Left ventricle myocardium inferior (tissue), 1 donor: ENCODE measurements at regions not wholly inside any gene's neighbourhood (a gene's known extent, or its start where the extent isn't known, plus 50 kb on each side); places are given as distances from the start of the nearest gene placed in this dataset.

Experiments used
- DNase-seq: peaks from one replicate; pipeline ENCODE4 v3.0.0-alpha.2; 2020
- H3K27ac ChIP-seq: fragments of 200-600 bp; replicated peaks from 2 replicates; pipeline ENCODE4 v1.8.0; 2021
- H3K27me3 ChIP-seq: fragments of 200-600 bp; 2 replicates; pipeline ENCODE4 v1.8.0; 2021; ENCODE audit warnings: low read depth
- H3K36me3 ChIP-seq: fragments of 200-600 bp; 2 replicates; pipeline ENCODE4 v1.8.0; 2021
- H3K4me1 ChIP-seq: fragments of 200-600 bp; 2 replicates; pipeline ENCODE4 v1.8.0; 2021
- H3K4me3 ChIP-seq: fragments of 200-600 bp; 2 replicates; pipeline ENCODE4 v1.8.0; 2021; ENCODE audit warnings: mild to moderate bottlenecking, moderate library complexity
- H3K9me3 ChIP-seq: fragments of 200-600 bp; replicated peaks from 2 replicates; pipeline ENCODE4 v1.8.0; 2021
- CTCF ChIP-seq: fragments of 200-600 bp; IDR thresholded peaks from 2 replicates; pipeline ENCODE4 v1.8.0; 2021; ENCODE audit warnings: antibody characterized with exemption, mild to moderate bottlenecking, borderline replicate concordance
- intact Hi-C: fragments of 100-400 bp; cut with micrococcal nuclease; formaldehyde crosslinking; loops from one replicate; pipeline ENCODE4 v1.11.0; 2022
- donor health status: DM: no; HTN: yes; CAD: no; lungs with severe emphysema.

- no peaks in the 10 kb centered on the region for H3K9me3 ChIP-seq
- no peak for TF ChIP-seq CTCF
- no peak overlapping the region for H3K4me3 ChIP-seq
- H3K4me1 ChIP-seq = no peaks in the 10 kb centered on the region
- peaks cover 52% of the 10 kb centered on the region for H3K27me3 ChIP-seq
- DNase-seq = no peak
- H3K27ac ChIP-seq = no peak overlapping the region
- intact Hi-C loops = no loop called here
- H3K36me3 ChIP-seq = no peaks in the 10 kb centered on the region
Observed at GRCh38 chr22:48151641-48152040, 1389.2 kb downstream of the TBC1D22A start.

- H3K36me3 ChIP-seq = no peaks in the 10 kb centered on the region
- H3K4me1 ChIP-seq = no peaks in the 10 kb centered on the region
- H3K4me3 ChIP-seq = no peak overlapping the region
- no peaks in the 10 kb centered on the region for H3K9me3 ChIP-seq
- intact Hi-C loops = no loop called here
- TF ChIP-seq CTCF = no peak
- H3K27me3 ChIP-seq = peaks cover 63% of the 10 kb centered on the region
- no peak overlapping the region for H3K27ac ChIP-seq
- DNase-seq = no peak
Observed at GRCh38 chr22:48147831-48148230, 1385.4 kb downstream of the TBC1D22A start.

- no peak for DNase-seq
Observed at GRCh38 chr22:48147404-48147803, 1385.0 kb downstream of the TBC1D22A start.

GRCh38 chr22:48146426-48146825 lies 1384.0 kb downstream of the TBC1D22A start:
- peaks cover 61% of the 10 kb centered on the region for H3K27me3 ChIP-seq
- no peak for TF ChIP-seq CTCF
- DNase-seq = no peak
- no peak overlapping the region for H3K27ac ChIP-seq
- H3K9me3 ChIP-seq = no peaks in the 10 kb centered on the region
- H3K4me3 ChIP-seq = no peak overlapping the region
- intact Hi-C loops = no loop called here
- no peaks in the 10 kb centered on the region for H3K36me3 ChIP-seq
- H3K4me1 ChIP-seq = no peaks in the 10 kb centered on the region

More at GRCh38 chr22:48147404-48147803, 1385.0 kb downstream of the TBC1D22A start:
- intact Hi-C loops = no loop called here
- no peaks in the 10 kb centered on the region for H3K9me3 ChIP-seq
- H3K36me3 ChIP-seq = no peaks in the 10 kb centered on the region
- H3K4me3 ChIP-seq = no peak overlapping the region
- peaks cover 63% of the 10 kb centered on the region for H3K27me3 ChIP-seq
- H3K4me1 ChIP-seq = no peaks in the 10 kb centered on the region
- TF ChIP-seq CTCF = no peak
- no peak overlapping the region for H3K27ac ChIP-seq

GRCh38 chr22:48145738-48146137 lies 1383.3 kb downstream of the TBC1D22A start:
- no peak for DNase-seq
- intact Hi-C loops = no loop called here
- Histone ChIP-seq H3K4me1 (no peaks in the 10 kb centered on the region), H3K9me3 (no peaks in the 10 kb centered on the region), H3K36me3 (no peaks in the 10 kb centered on the region), H3K27ac (no peak overlapping the region), H3K27me3 (peaks cover 61% of the 10 kb centered on the region), H3K4me3 (no peak overlapping the region)
- no peak for TF ChIP-seq CTCF

GRCh38 chr22:48144318-48144717 lies 1381.9 kb downstream of the TBC1D22A start:
- no peak for TF ChIP-seq CTCF
- Histone ChIP-seq H3K27ac (no peak overlapping the region), H3K4me1 (no peaks in the 10 kb centered on the region), H3K27me3 (peaks cover 61% of the 10 kb centered on the region), H3K36me3 (no peaks in the 10 kb centered on the region), H3K9me3 (no peaks in the 10 kb centered on the region), H3K4me3 (no peak overlapping the region)
- no peak for DNase-seq
- intact Hi-C loops = no loop called here
